H9 (cell line): ENCODE measurements at regions not wholly inside any gene's neighbourhood (a gene's known extent, or its start where the extent isn't known, plus 50 kb on each side); places are given as distances from the start of the nearest gene placed in this dataset.

Source experiments
- DNase-seq: peaks from one replicate; pipeline ENCODE4 v3.0.0-alpha.2; 2017
- H2AFZ ChIP-seq: one replicate; pipeline ENCODE4 v1.6.1; 2013; ENCODE audit warnings: mild to moderate bottlenecking, low read length, control low read depth, moderate library complexity
- H2AK5ac ChIP-seq: 2 replicates; pipeline ENCODE4 v1.6.1; 2013; ENCODE audit warnings: low read length, control low read depth, mixed read lengths; ENCODE audit not compliant: insufficient read length
- H2BK120ac ChIP-seq: one replicate; pipeline ENCODE4 v1.6.1; 2013; ENCODE audit warnings: low read depth, mild to moderate bottlenecking, low read length, control low read depth, inconsistent platforms; ENCODE audit not compliant: poor library complexity, severe bottlenecking
- H2BK12ac ChIP-seq: 2 replicates; pipeline ENCODE4 v1.6.1; 2013; ENCODE audit warnings: low read length, control low read depth, mixed read lengths, low read depth; ENCODE audit not compliant: insufficient read length
- H2BK15ac ChIP-seq: 2 replicates; pipeline ENCODE4 v1.6.1; 2013; ENCODE audit warnings: low read depth, low read length, control low read depth
- H2BK20ac ChIP-seq: one replicate; pipeline ENCODE4 v1.6.1; 2013; ENCODE audit warnings: low read depth, mild to moderate bottlenecking, low read length, control low read depth, inconsistent platforms; ENCODE audit not compliant: poor library complexity, severe bottlenecking
- H2BK5ac ChIP-seq: 2 replicates; pipeline ENCODE4 v1.6.1; 2013; ENCODE audit warnings: low read length, control low read depth, mixed read lengths; ENCODE audit not compliant: insufficient read length
- H3K14ac ChIP-seq: 2 replicates; pipeline ENCODE4 v1.6.1; 2013; ENCODE audit warnings: low read length, control low read depth; ENCODE audit not compliant: insufficient read depth
- H3K18ac ChIP-seq: 2 replicates; pipeline ENCODE4 v1.6.1; 2013; ENCODE audit warnings: low read depth, mild to moderate bottlenecking, mixed read lengths, low read length, control low read depth; ENCODE audit not compliant: insufficient read length
- H3K23ac ChIP-seq: 2 replicates; pipeline ENCODE4 v1.6.1; 2013; ENCODE audit warnings: low read length, control low read depth, mixed read lengths, low read depth; ENCODE audit not compliant: insufficient read length
- H3K23me2 ChIP-seq: 2 replicates; pipeline ENCODE4 v1.6.1; 2013; ENCODE audit warnings: low read depth, mild to moderate bottlenecking, mixed read lengths, low read length, control low read depth; ENCODE audit not compliant: insufficient read length, poor library complexity, severe bottlenecking
- H3K27ac ChIP-seq: 2 replicates; pipeline ENCODE4 v1.5.1; 2013; ENCODE audit warnings: low read length, control low read depth, mixed read lengths, low read depth; ENCODE audit not compliant: insufficient read length
- H3K27me3 ChIP-seq: 2 replicates; pipeline ENCODE4 v1.6.1; 2013; ENCODE audit warnings: low read length, control low read depth, inconsistent platforms; ENCODE audit not compliant: insufficient read depth
- H3K4ac ChIP-seq: 2 replicates; pipeline ENCODE4 v1.6.1; 2013; ENCODE audit warnings: low read depth, mild to moderate bottlenecking, control low read depth, inconsistent platforms, low read length, moderate library complexity
- H3K4me1 ChIP-seq: 2 replicates; pipeline ENCODE4 v1.6.1; 2013; ENCODE audit warnings: low read length, control low read depth, inconsistent platforms; ENCODE audit not compliant: insufficient read depth
- H3K4me2 ChIP-seq: 2 replicates; pipeline ENCODE4 v1.6.1; 2013; ENCODE audit warnings: low read length, control low read depth, mixed read lengths; ENCODE audit not compliant: insufficient read length, insufficient read depth
- H3K56ac ChIP-seq: 2 replicates; pipeline ENCODE4 v1.6.1; 2013; ENCODE audit warnings: low read depth, mild to moderate bottlenecking, mixed read lengths, low read length, control low read depth; ENCODE audit not compliant: insufficient read length
- H3K79me1 ChIP-seq: 2 replicates; pipeline ENCODE4 v1.6.1; 2013; ENCODE audit warnings: low read depth, mild to moderate bottlenecking, moderate library complexity, low read length, control low read depth, inconsistent platforms; ENCODE audit not compliant: insufficient read depth, poor library complexity, severe bottlenecking
- H3K79me2 ChIP-seq: 2 replicates; pipeline ENCODE4 v1.6.1; 2013; ENCODE audit warnings: low read length, control low read depth, inconsistent platforms; ENCODE audit not compliant: insufficient read depth
- H3K9ac ChIP-seq: 2 replicates; pipeline ENCODE4 v1.6.1; 2013; ENCODE audit warnings: low read length, control low read depth, mixed read lengths; ENCODE audit not compliant: insufficient read length; ENCODE audit errors: extremely low read depth
- H3K9me3 ChIP-seq: one replicate; pipeline ENCODE4 v1.6.1; 2013; ENCODE audit warnings: low read depth, low read length, inconsistent platforms; ENCODE audit not compliant: control insufficient read depth
- H3T11ph ChIP-seq: one replicate; pipeline ENCODE4 v1.6.1; 2013; ENCODE audit warnings: mild to moderate bottlenecking, low read length, control low read depth, inconsistent platforms
- H4K20me1 ChIP-seq: one replicate; pipeline ENCODE4 v1.6.1; 2013; ENCODE audit not compliant: control insufficient read depth, insufficient read length, insufficient read depth
- H4K5ac ChIP-seq: 2 replicates; pipeline ENCODE4 v1.6.1; 2013; ENCODE audit warnings: low read depth, mild to moderate bottlenecking, mixed read lengths, low read length, control low read depth; ENCODE audit not compliant: insufficient read length
- H4K8ac ChIP-seq: replicated peaks from 2 replicates; pipeline ENCODE4 v1.6.1; 2013; ENCODE audit warnings: low read length, control low read depth, mixed read lengths, low read depth; ENCODE audit not compliant: insufficient read length
- H4K91ac ChIP-seq: 2 replicates; pipeline ENCODE4 v1.6.1; 2013; ENCODE audit warnings: low read depth, mild to moderate bottlenecking, moderate library complexity, mixed read lengths, low read length, control low read depth; ENCODE audit not compliant: insufficient read length
- H3K27ac Mint-ChIP-seq, 3 experiments: 2 replicates in 2 of 3; 3 replicates in 1 of 3; pipeline ENCODE4 v1.8.0; 2020 to 2021; ENCODE audit warnings: mixed read lengths in 3 of 3, mild to moderate bottlenecking in 1 of 3, moderate library complexity in 1 of 3
- H3K27me3 Mint-ChIP-seq: 2 replicates; pipeline ENCODE4 v1.8.0; 2021; ENCODE audit warnings: low read depth, mild to moderate bottlenecking, moderate library complexity, mixed read lengths
- H3K36me3 Mint-ChIP-seq, 3 experiments: 2 replicates in 2 of 3; 3 replicates in 1 of 3; pipeline ENCODE4 v1.8.0; 2020 to 2021; ENCODE audit warnings: low read depth in 3 of 3, mixed read lengths in 3 of 3; ENCODE audit not compliant: insufficient read depth in 1 of 3
- H3K4me1 Mint-ChIP-seq, 2 experiments: 2 replicates each; pipeline ENCODE4 v1.8.0; 2020; ENCODE audit warnings: mixed read lengths in 2 of 2
- H3K4me3 Mint-ChIP-seq, 2 experiments: 2 replicates in 1 of 2; 3 replicates in 1 of 2; pipeline ENCODE4 v1.8.0; 2020 to 2021; ENCODE audit warnings: mild to moderate bottlenecking in 2 of 2, mixed read lengths in 2 of 2, moderate library complexity in 1 of 2
- H3K9me3 Mint-ChIP-seq, 2 experiments: 2 replicates in 1 of 2; 3 replicates in 1 of 2; pipeline ENCODE4 v1.8.0; 2020; ENCODE audit warnings: mild to moderate bottlenecking in 2 of 2, mixed read lengths in 2 of 2, moderate library complexity in 1 of 2
- WGBS: extraction: QIAGEN DNeasy Blood & Tissue Kit; methylation state at CpG from one replicate; pipeline ENCODE4 v1.1.7; 2013; ENCODE audit warnings: missing lambda C conversion rate, low lambda C conversion rate, mixed read lengths; ENCODE audit not compliant: insufficient read length; ENCODE audit errors: extremely low coverage; 5-methylcytosine and 5-hydroxymethylcytosine counted together
- TF ChIP-seq, protein P1 (sequence below): fragments of 200-600 bp; sonication (generic); conservative IDR thresholded peaks from 3 replicates; pipeline ENCODE4 v1.8.0; 2021; ENCODE audit warnings: antibody characterized with exemption, mild to moderate bottlenecking

DNA sequence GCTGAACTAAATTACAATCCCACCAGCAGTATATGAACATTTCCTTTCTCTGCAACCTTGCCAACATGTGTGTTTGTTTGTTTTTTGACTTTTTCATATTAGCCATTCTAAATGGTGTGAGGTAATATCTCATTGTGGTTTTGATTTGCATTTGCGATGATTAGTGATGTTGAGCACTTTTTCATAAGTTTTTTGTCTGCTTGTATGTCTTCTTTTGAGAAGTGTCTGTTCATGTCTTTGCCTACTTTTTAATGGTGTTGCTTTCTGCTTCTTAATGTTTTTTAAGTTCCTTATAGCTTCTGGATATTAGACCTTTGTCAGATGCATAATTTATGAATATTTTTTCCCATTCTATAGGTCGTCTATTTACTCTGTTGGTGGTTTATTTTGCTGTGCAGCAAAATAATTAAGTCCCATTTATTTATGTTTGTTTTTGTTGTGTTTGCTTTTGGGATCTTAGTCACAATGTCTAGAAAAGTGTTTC lies 1262.9 kb downstream of the FSCB start:
- no peak overlapping the region for H4K91ac ChIP-seq
- no peak overlapping the region for H3K27ac ChIP-seq
- no peaks in the 10 kb centered on the region for H3K4me1 Mint-ChIP-seq
- no peak overlapping the region for H2AFZ ChIP-seq
- no peak overlapping the region for H2BK20ac ChIP-seq
- no peaks in the 10 kb centered on the region for H3K27me3 ChIP-seq
- no peak overlapping the region for H2BK12ac ChIP-seq
- H4K5ac ChIP-seq = no peak overlapping the region
- H3K56ac ChIP-seq = no peak overlapping the region
- H3K27ac Mint-ChIP-seq = no peak overlapping the region
- H3K9ac ChIP-seq = no peak overlapping the region
- H3K79me1 ChIP-seq = no peaks in the 10 kb centered on the region
- no peaks in the 10 kb centered on the region for H3K9me3 ChIP-seq
- no peak overlapping the region for H3K18ac ChIP-seq
- H4K20me1 ChIP-seq = no peaks in the 10 kb centered on the region
- no peak overlapping the region for H3K4ac ChIP-seq
- no peaks in the 10 kb centered on the region for H3K23me2 ChIP-seq
- H3K4me1 ChIP-seq = no peaks in the 10 kb centered on the region
- no peak overlapping the region for H2BK5ac ChIP-seq
- H3K79me2 ChIP-seq = no peaks in the 10 kb centered on the region
- H2AK5ac ChIP-seq = no peak overlapping the region
- no peak overlapping the region for H3T11ph ChIP-seq
- H3K4me2 ChIP-seq = no peak overlapping the region
- H3K9me3 Mint-ChIP-seq = peaks cover 5 to 6% of the 10 kb centered on the region in 2 experiments; a peak in 3 of 5 replicates
- no peak overlapping the region for H3K4me3 Mint-ChIP-seq
- H3K27me3 Mint-ChIP-seq = peaks cover 2% of the 10 kb centered on the region; the same call in 1 of the 2 replicates
- no CpG with 5 or more reads among the region's 2 CpGs for WGBS
- TF ChIP-seq, protein P1, sequence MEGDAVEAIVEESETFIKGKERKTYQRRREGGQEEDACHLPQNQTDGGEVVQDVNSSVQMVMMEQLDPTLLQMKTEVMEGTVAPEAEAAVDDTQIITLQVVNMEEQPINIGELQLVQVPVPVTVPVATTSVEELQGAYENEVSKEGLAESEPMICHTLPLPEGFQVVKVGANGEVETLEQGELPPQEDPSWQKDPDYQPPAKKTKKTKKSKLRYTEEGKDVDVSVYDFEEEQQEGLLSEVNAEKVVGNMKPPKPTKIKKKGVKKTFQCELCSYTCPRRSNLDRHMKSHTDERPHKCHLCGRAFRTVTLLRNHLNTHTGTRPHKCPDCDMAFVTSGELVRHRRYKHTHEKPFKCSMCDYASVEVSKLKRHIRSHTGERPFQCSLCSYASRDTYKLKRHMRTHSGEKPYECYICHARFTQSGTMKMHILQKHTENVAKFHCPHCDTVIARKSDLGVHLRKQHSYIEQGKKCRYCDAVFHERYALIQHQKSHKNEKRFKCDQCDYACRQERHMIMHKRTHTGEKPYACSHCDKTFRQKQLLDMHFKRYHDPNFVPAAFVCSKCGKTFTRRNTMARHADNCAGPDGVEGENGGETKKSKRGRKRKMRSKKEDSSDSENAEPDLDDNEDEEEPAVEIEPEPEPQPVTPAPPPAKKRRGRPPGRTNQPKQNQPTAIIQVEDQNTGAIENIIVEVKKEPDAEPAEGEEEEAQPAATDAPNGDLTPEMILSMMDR = no peak
- H3K14ac ChIP-seq = no peak overlapping the region
- H2BK15ac ChIP-seq = no peak overlapping the region
- H4K8ac ChIP-seq = no peak overlapping the region
- no peak overlapping the region for H2BK120ac ChIP-seq
- H3K36me3 Mint-ChIP-seq = peaks cover 0 to 6% (median 2%) of the 10 kb centered on the region in 3 experiments; a peak in 4 of 7 replicates
- no peak for DNase-seq
- H3K23ac ChIP-seq = no peak overlapping the region
